Gastrocnemius medialis (tissue), 4 donors: ENCODE measurements at regions not wholly inside any gene's neighbourhood (a gene's known extent, or its start where the extent isn't known, plus 50 kb on each side); places are given as distances from the start of the nearest gene placed in this dataset.

Experiments
- CTCF ChIP-seq, 5 experiments: fragments of 450-650 bp in 3 of 5; fragments of 200-600 bp in 2 of 5; sonication (generic) in 2 of 5; IDR thresholded peaks in 4 of 5; conservative IDR thresholded peaks in 1 of 5; 1 replicate in 4 of 5; 2 replicates in 1 of 5; pipeline ENCODE4 v1.5.1; 2016 to 2019; ENCODE audit warnings: antibody characterized with exemption in 5 of 5, mild to moderate bottlenecking in 3 of 5, moderate library complexity in 3 of 5
- POLR2A ChIP-seq, 2 donors: fragments of 450-650 bp; IDR thresholded peaks; one replicate each; pipeline ENCODE4 v1.6.1; 2017; ENCODE audit warnings: antibody characterized with exemption in 2 of 2, mild to moderate bottlenecking in 2 of 2, moderate library complexity in 2 of 2

DNA sequence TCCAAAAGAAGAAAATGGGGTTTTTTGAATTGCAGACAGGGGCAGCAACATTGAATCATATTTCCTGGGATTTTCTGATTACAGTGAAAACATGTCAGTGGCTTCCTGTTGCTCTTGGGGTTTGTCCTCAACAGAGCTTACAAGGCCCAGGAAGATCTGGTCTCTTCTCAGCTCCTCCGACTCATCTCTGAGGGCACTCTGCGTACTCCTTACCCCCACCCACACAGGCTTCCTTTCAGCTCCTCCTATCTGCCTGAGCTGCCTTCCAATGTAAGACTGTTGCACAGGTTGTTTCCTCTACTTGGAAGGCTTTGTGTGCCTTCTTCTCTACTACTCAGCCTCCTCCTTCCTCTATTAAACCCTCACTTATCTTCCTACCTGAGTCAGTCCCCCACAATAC is 245.1 kb upstream of the MEF2C start:
- no peak for TF ChIP-seq POLR2A (IDR thresholded peaks at IDR 0.05)
- TF ChIP-seq CTCF (IDR thresholded peaks at IDR 0.05 in 4 of 5, conservative IDR thresholded peaks at IDR 0.05 in 1 of 5), result no peak
